ENCODE measurements at regions not wholly inside any gene's neighbourhood (a gene's known extent, or its start where the extent isn't known, plus 50 kb on each side); places are given as distances from the start of the nearest gene placed in this dataset.

GRCh38 chr5:145588113-145588512, 247.0 kb downstream of the PRELID2 start:
- no peak for TF ChIP-seq POLR2A (IDR thresholded peaks at IDR 0.05)
- no peak for TF ChIP-seq CTCF (IDR thresholded peaks at IDR 0.05)
